A549 (cell line): ENCODE measurements at regions not wholly inside any gene's neighbourhood (a gene's known extent, or its start where the extent isn't known, plus 50 kb on each side); places are given as distances from the start of the nearest gene placed in this dataset.
"Not testable (repeated sequence)": the region's sequence is repeated elsewhere in the genome, so short reads cannot be mapped to it uniquely, and the experiment has no call there.

Experiments
- ATAC-seq, 2 experiments: fragments of 200-7000 bp in 1 of 2; fragments of >200 bp in 1 of 2; cut with Nextera tagmentation in 1 of 2; cut with Tn5 transposase in 1 of 2; 3 replicates each; pipeline versions ENCODE4 v1.8.0 to v1.9.1; 2018 to 2020; ENCODE audit warnings: mild to moderate bottlenecking in 1 of 2, moderate library complexity in 1 of 2
- CTCF ChIA-PET: fragments of 300-600 bp; sonication (Branson Sonifier 250); formaldehyde crosslinking; extraction: SDS; loops from one replicate; lab custom pipeline; 2021; ENCODE audit warnings: antibody characterized with exemption, inconsistent platforms; lab: Yijun Ruan, JAX
- POLR2A ChIA-PET: fragments of 350-600 bp; formaldehyde crosslinking; extraction: SDS; loops from one replicate; lab custom pipeline; 2021; ENCODE audit warnings: antibody characterized with exemption, inconsistent platforms; lab: Yijun Ruan, JAX
- DNase-seq, 2 experiments: peaks; one replicate each; pipeline versions ENCODE4 v3.0.0 to v3.0.0-alpha.2; 2011 to 2016; ENCODE audit warnings: low read depth in 1 of 2, low spot score in 1 of 2
- FAIRE-seq: peaks from 2 replicates; lab custom pipeline; 2011; peaks lifted over from hg19 to GRCh38; lab: Jason Lieb, UNC
- H3K27ac ChIP-seq, 2 experiments: fragments of >200 bp; sonication (Bioruptor Twin); formaldehyde crosslinking; 3 replicates each; pipeline ENCODE4 v1.5.1; 2016 to 2017
- H3K4me1 ChIP-seq: fragments of >200 bp; sonication (Bioruptor Twin); formaldehyde crosslinking; 3 replicates; pipeline ENCODE4 v1.6.1; 2016
- H3K4me2 ChIP-seq: fragments of >200 bp; sonication (Bioruptor Twin); formaldehyde crosslinking; 3 replicates; pipeline ENCODE4 v1.6.1; 2016
- H3K4me3 ChIP-seq: fragments of >200 bp; sonication (Bioruptor Twin); formaldehyde crosslinking; 3 replicates; pipeline ENCODE4 v1.5.1; 2016
- H3K9me3 ChIP-seq: fragments of >200 bp; sonication (Bioruptor Twin); formaldehyde crosslinking; 3 replicates; pipeline ENCODE4 v1.6.1; 2016
- EHMT2 ChIP-seq: fragments of 200-600 bp; sonication (generic); IDR thresholded peaks from 2 replicates; pipeline ENCODE4 v1.6.1; 2016; ENCODE audit warnings: antibody characterized with exemption, low read depth, mild to moderate bottlenecking, moderate library complexity
- ESRRA ChIP-seq: fragments of 150-350 bp; IDR thresholded peaks from 2 replicates; pipeline ENCODE4 v1.6.1; 2014; ENCODE audit warnings: mild to moderate bottlenecking, low read length, borderline replicate concordance
- FOSL2 ChIP-seq, 2 experiments: fragments of 450-650 bp in 1 of 2; fragments of >200 bp in 1 of 2; sonication (Bioruptor Twin) in 1 of 2; formaldehyde crosslinking; IDR thresholded peaks; 2 replicates each; pipeline versions ENCODE4 v1.5.0 to v1.6.1; 2016 to 2020; ENCODE audit warnings: mild to moderate bottlenecking in 1 of 2, moderate library complexity in 1 of 2
- HDAC2 ChIP-seq: fragments of 200-600 bp; sonication (generic); IDR thresholded peaks from 2 replicates; pipeline ENCODE4 v1.6.1; 2016
- HES2 ChIP-seq: fragments of >200 bp; sonication (Bioruptor Twin); formaldehyde crosslinking; IDR thresholded peaks from 2 replicates; pipeline ENCODE4 v1.6.1; 2016
- HEYL ChIP-seq: fragments of 250-450 bp; sonication (Bioruptor Pico); IDR thresholded peaks from 2 replicates; pipeline ENCODE4 v1.8.0; 2021; ENCODE audit warnings: mild to moderate bottlenecking, moderate library complexity
- HOXB13 ChIP-seq: fragments of 250-450 bp; sonication (Bioruptor Pico); IDR thresholded peaks from 2 replicates; pipeline ENCODE4 v1.5.0; 2020; ENCODE audit warnings: low read depth, mild to moderate bottlenecking, moderate library complexity
- HOXB5 ChIP-seq: fragments of 250-450 bp; sonication (Bioruptor Pico); IDR thresholded peaks from 2 replicates; pipeline ENCODE4 v1.5.0; 2020; ENCODE audit warnings: mild to moderate bottlenecking, moderate library complexity
- MAFK ChIP-seq: fragments of 450-650 bp; IDR thresholded peaks from 2 replicates; pipeline ENCODE4 v1.6.1; 2014; ENCODE audit not compliant: partially characterized antibody
- ZNF302 ChIP-seq: fragments of 250-450 bp; sonication (Bioruptor Pico); IDR thresholded peaks from 2 replicates; pipeline ENCODE4 v1.9.0; 2021; ENCODE audit warnings: inconsistent platforms, mild to moderate bottlenecking, moderate library complexity
- WGBS: methylation state at CpG from one replicate; pipeline ENCODE4 v1.1.6; 2017; ENCODE audit errors: missing lambda C conversion rate; 5-methylcytosine and 5-hydroxymethylcytosine counted together

- ATAC-seq, result no peak
- 42% methylated on average over 34 of the region's 57 CpGs for WGBS
These were observed 371.7 kb downstream of the ZNF716 start for GRCh38 chr7:57821438-57822382.

GRCh38 chr7:57826548-57826947, 376.6 kb downstream of the ZNF716 start:
- ATAC-seq, FAIRE-seq, H3K4me3 ChIP-seq, H3K4me2 ChIP-seq, H3K27ac ChIP-seq, H3K9me3 ChIP-seq, CTCF ChIA-PET, H3K4me1 ChIP-seq, DNase-seq, POLR2A ChIA-PET: not testable (repeated sequence)
- WGBS, result 0% methylated on average over 1 of the region's 2 CpGs

More at GRCh38 chr7:57821438-57822382, 371.7 kb downstream of the ZNF716 start:
- H3K4me3 ChIP-seq, result no peak overlapping the region
- no peaks in the 10 kb centered on the region for H3K4me1 ChIP-seq
- CTCF ChIA-PET, result no interaction called here
- POLR2A ChIA-PET, result no interaction called here
- H3K9me3 ChIP-seq, result no peaks in the 10 kb centered on the region; the same call in 2 of the 3 replicates
- no peak overlapping the region for H3K4me2 ChIP-seq
- H3K27ac ChIP-seq, result no peak overlapping the region
- no peak for TF ChIP-seq ZNF302
- no peak for TF ChIP-seq HES2
- no peak for TF ChIP-seq ESRRA
- TF ChIP-seq HDAC2, result no peak
- TF ChIP-seq EHMT2, result no peak
- TF ChIP-seq HOXB5 (CRISPR knock-in tag), result no peak
- TF ChIP-seq HOXB13 (CRISPR knock-in tag), result no peak
- no peak for TF ChIP-seq HEYL (CRISPR knock-in tag)
- DNase-seq (no peak), FAIRE-seq (no peak)

- H3K4me2 ChIP-seq, CTCF ChIA-PET, H3K9me3 ChIP-seq, ATAC-seq, H3K4me1 ChIP-seq, FAIRE-seq, H3K27ac ChIP-seq, POLR2A ChIA-PET, H3K4me3 ChIP-seq, DNase-seq: not testable (repeated sequence)
- 59% methylated on average over 10 of the region's 15 CpGs for WGBS
These were observed 385.2 kb downstream of the ZNF716 start for GRCh38 chr7:57835161-57835560.

- H3K4me2 ChIP-seq, H3K4me3 ChIP-seq, ATAC-seq, POLR2A ChIA-PET, DNase-seq, H3K4me1 ChIP-seq, H3K9me3 ChIP-seq, FAIRE-seq, H3K27ac ChIP-seq, CTCF ChIA-PET: not testable (repeated sequence)
- WGBS, result 11% methylated on average over 3 of the region's 4 CpGs
These were observed 389.2 kb downstream of the ZNF716 start for GRCh38 chr7:57839152-57839551.

- Histone ChIP-seq H3K9me3 (no peaks in the 10 kb centered on the region), H3K4me3 (peak overlapping the region; percentile 38), H3K4me2 (peak overlapping the region; percentile 56), H3K27ac (no peak overlapping the region), H3K4me1 (no peaks in the 10 kb centered on the region)
- WGBS, result 57% methylated on average over 80 of the region's 84 CpGs
- peak in 1 of 2 experiments; percentile 10 for DNase-seq
- ChIA-PET POLR2A (no interaction called here), CTCF (no interaction called here)
- TF ChIP-seq MAFK, result peak; percentile 61
- no peak for TF ChIP-seq FOSL2 (IDR thresholded peaks at IDR 0.05)
- no peak for TF ChIP-seq FOSL2 (CRISPR knock-in tag; IDR thresholded peaks at IDR 0.05)
- FAIRE-seq, result no peak
- 0 out of 6 replicates have a peak, but pooled peaks of 1 of the 2 experiments have one; percentile 26 for ATAC-seq
These were observed 418.1 kb downstream of the ZNF716 start for GRCh38 chr7:57867884-57868701.
